Tibial nerve (tissue), 4 donors: ENCODE measurements at regions not wholly inside any gene's neighbourhood (a gene's known extent, or its start where the extent isn't known, plus 50 kb on each side); places are given as distances from the start of the nearest gene placed in this dataset.
"Not testable (repeated sequence)": the region's sequence is repeated elsewhere in the genome, so short reads cannot be mapped to it uniquely, and the experiment has no call there.

ENCODE experiments used
- DNase-seq, 2 donors: peaks; one replicate each; pipeline ENCODE4 v3.0.0-alpha.2; 2019; ENCODE audit warnings: low spot score in 2 of 2
- H3K27ac ChIP-seq, 4 donors: fragments of 200-600 bp; sonication (generic) in 3 of 4; one replicate each; pipeline ENCODE4 v1.5.1; 2017 to 2019; ENCODE audit warnings: mild to moderate bottlenecking in 1 of 4
- H3K27me3 ChIP-seq, 2 donors: fragments of 200-600 bp; sonication (generic) in 1 of 2; one replicate each; pipeline versions ENCODE4 v1.5.1 to v1.6.0; 2017 to 2019
- H3K36me3 ChIP-seq, 3 donors: fragments of 200-600 bp; sonication (generic); one replicate each; pipeline ENCODE4 v1.5.1; 2018 to 2019
- H3K4me1 ChIP-seq, 4 donors: fragments of 200-600 bp; sonication (generic) in 3 of 4; one replicate each; pipeline ENCODE4 v1.5.1; 2017 to 2019
- H3K4me3 ChIP-seq, 4 donors: fragments of 200-600 bp; sonication (generic) in 3 of 4; one replicate each; pipeline ENCODE4 v1.5.1; 2017 to 2019; ENCODE audit warnings: mild to moderate bottlenecking in 1 of 4, moderate library complexity in 1 of 4
- H3K9me3 ChIP-seq, 4 donors: fragments of 200-600 bp; sonication (generic) in 3 of 4; one replicate each; pipeline ENCODE4 v1.5.1; 2017 to 2019
- EP300 ChIP-seq, 2 donors: sonication (generic); formaldehyde crosslinking; IDR thresholded peaks; one replicate each; pipeline ENCODE4 v1.6.1; 2017; ENCODE audit warnings: antibody characterized with exemption in 2 of 2, mild to moderate bottlenecking in 1 of 2
- POLR2A ChIP-seq, 2 donors: fragments of 450-650 bp; IDR thresholded peaks; one replicate each; pipeline ENCODE4 v1.6.1; 2017; ENCODE audit warnings: antibody characterized with exemption in 2 of 2, mild to moderate bottlenecking in 2 of 2, moderate library complexity in 2 of 2
- WGBS, 2 donors: methylation state at CpG; one replicate each; pipeline ENCODE4 v1.1.5; 2018; 5-methylcytosine and 5-hydroxymethylcytosine counted together
- TF ChIP-seq, protein P1 (sequence below), 5 experiments: fragments of 200-600 bp in 3 of 5; fragments of 450-650 bp in 2 of 5; sonication (generic) in 3 of 5; IDR thresholded peaks; one replicate each; pipeline ENCODE4 v1.5.1; 2016 to 2019; ENCODE audit warnings: antibody characterized with exemption in 5 of 5, mild to moderate bottlenecking in 3 of 5, moderate library complexity in 2 of 5

DNA sequence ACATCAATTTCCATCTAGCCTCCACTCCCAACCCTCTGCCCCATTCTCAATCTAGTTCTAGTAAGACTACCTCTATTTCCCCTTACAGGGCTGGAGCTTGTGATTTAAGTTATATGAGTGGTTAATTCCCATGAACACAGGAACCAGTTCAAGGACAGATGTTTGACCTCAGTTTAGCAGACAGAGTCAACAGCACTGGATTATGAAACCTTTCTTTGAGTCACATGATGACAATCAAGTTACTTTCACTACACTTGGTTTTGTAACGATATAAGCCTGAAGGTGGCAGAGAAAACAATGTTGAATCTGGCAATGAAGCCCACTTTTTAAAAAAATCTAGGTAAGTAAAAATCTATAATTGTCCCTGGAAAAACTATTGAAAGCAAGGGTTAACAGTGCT lies 1646.2 kb upstream of the FLRT2 start:
- WGBS, 2 donors = 62 to 73% methylated on average over 1 of the region's 1 CpG
- Histone ChIP-seq H3K4me1 (no peaks in the 10 kb centered on the region), H3K4me3 (no peak overlapping the region), H3K27ac (no peak overlapping the region), H3K9me3 (no peaks in the 10 kb centered on the region), H3K36me3 (no peaks in the 10 kb centered on the region), H3K27me3 (no peaks in the 10 kb centered on the region)
- TF ChIP-seq EP300 (IDR thresholded peaks at IDR 0.05) (no peak), POLR2A (IDR thresholded peaks at IDR 0.05) (no peak)
- TF ChIP-seq, protein P1, sequence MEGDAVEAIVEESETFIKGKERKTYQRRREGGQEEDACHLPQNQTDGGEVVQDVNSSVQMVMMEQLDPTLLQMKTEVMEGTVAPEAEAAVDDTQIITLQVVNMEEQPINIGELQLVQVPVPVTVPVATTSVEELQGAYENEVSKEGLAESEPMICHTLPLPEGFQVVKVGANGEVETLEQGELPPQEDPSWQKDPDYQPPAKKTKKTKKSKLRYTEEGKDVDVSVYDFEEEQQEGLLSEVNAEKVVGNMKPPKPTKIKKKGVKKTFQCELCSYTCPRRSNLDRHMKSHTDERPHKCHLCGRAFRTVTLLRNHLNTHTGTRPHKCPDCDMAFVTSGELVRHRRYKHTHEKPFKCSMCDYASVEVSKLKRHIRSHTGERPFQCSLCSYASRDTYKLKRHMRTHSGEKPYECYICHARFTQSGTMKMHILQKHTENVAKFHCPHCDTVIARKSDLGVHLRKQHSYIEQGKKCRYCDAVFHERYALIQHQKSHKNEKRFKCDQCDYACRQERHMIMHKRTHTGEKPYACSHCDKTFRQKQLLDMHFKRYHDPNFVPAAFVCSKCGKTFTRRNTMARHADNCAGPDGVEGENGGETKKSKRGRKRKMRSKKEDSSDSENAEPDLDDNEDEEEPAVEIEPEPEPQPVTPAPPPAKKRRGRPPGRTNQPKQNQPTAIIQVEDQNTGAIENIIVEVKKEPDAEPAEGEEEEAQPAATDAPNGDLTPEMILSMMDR (IDR thresholded peaks at IDR 0.05) = no peak
- no peak for DNase-seq

DNA sequence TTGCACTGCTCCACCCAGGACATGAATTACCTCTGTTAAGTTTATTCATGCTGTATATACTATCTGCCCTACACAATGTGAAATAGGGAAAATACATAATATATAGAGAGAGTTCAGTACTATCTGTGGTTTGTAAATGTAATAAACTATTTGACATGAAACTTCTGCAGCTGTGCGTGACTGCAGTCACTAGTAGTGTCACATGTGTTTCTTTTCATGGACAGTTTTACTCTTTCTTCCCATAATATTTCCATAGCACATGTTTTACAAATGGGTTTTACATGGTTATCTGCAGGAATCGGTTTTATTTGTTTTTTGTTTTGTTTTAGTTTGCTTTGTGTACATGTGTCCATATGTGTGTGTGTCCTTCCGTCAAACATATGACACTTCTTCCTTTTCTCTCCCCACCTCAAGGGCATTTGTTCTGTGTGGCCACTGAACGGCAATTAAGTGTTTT lies 1644.1 kb upstream of the FLRT2 start:
- Histone ChIP-seq H3K9me3 (no peaks in the 10 kb centered on the region), H3K27ac (no peak overlapping the region), H3K36me3 (no peaks in the 10 kb centered on the region), H3K4me1 (no peaks in the 10 kb centered on the region), H3K4me3 (no peak overlapping the region), H3K27me3 (no peaks in the 10 kb centered on the region)
- no peak for DNase-seq
- 70 to 87% methylated on average over 4 of the region's 4 CpGs for WGBS, 2 donors
- TF ChIP-seq POLR2A (IDR thresholded peaks at IDR 0.05) (no peak), EP300 (IDR thresholded peaks at IDR 0.05) (no peak)
- TF ChIP-seq, protein P1 (IDR thresholded peaks at IDR 0.05) = no peak

DNA sequence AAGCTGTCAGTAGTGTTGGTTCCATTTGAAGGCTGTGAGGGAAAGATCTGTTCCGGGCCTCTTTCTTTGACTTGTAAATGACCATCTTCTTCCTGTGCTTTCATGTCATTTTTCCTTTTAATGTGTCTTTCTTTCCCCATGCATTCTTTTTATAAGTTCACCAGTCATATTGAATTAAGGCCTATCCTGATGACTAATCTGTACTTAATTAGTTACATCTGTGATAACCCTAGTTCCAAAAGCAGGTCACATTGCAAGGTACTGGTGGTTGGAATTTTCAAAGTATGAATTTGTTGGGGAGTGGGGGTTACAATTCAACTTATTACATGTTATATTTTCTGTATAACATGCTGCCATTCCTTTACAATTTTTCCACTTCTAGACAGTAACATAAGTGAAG lies 1642.1 kb upstream of the FLRT2 start:
- Histone ChIP-seq H3K9me3 (no peaks in the 10 kb centered on the region), H3K27ac (no peak overlapping the region), H3K4me1 (no peaks in the 10 kb centered on the region), H3K36me3 (no peaks in the 10 kb centered on the region), H3K4me3 (no peak overlapping the region), H3K27me3 (no peaks in the 10 kb centered on the region)
- 81 to 84% methylated on average over 1 of the region's 1 CpG for WGBS, 2 donors
- DNase-seq = no peak
- TF ChIP-seq, protein P1 (IDR thresholded peaks at IDR 0.05) = no peak
- no peak for TF ChIP-seq POLR2A (IDR thresholded peaks at IDR 0.05)
- no peak for TF ChIP-seq EP300 (IDR thresholded peaks at IDR 0.05)

DNA sequence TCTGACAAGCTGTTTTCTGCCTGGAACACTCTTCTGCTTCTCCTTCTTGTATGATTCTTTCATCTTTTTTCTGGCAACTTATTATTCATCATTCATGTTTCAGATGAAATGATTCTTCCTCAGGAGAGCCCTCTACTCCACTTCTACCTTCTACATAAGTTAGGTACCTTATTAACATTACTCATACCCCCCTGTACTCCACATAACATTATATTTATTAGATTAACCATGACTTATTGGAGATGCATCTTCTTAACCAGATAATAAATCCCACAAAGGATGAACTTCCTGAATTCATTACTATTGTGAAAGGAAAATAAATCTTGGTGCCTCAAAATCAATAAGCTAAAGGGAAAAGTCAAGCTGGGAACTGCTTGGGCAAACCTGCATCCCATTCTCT lies 1636.5 kb upstream of the FLRT2 start:
- Histone ChIP-seq H3K4me3 (no peak overlapping the region), H3K9me3 (no peaks in the 10 kb centered on the region), H3K27ac (no peak overlapping the region), H3K36me3 (no peaks in the 10 kb centered on the region), H3K27me3 (no peaks in the 10 kb centered on the region), H3K4me1 (no peaks in the 10 kb centered on the region)
- DNase-seq = no peak
- no peak for TF ChIP-seq EP300 (IDR thresholded peaks at IDR 0.05)
- no peak for TF ChIP-seq POLR2A (IDR thresholded peaks at IDR 0.05)
- TF ChIP-seq, protein P1 (IDR thresholded peaks at IDR 0.05) = no peak

DNA sequence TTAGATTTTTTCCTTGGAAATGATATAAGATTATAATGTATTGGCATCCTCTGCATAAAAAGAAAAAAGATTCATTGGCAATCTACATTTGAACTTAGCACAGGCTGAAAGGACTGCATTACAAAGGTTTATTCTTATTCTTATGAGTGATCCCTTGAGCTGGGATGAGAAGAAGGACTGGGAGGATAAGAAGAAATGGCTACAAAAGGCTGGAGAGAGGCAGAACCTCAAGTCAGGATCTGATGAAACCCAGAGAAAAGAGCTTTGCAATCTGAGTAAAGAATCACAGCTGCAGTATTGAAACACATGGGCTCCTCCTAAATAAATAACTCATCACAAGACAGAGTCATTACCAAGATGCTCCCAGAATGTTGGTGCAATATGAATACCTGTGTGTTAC lies 1635.4 kb upstream of the FLRT2 start:
- Histone ChIP-seq H3K9me3 (no peaks in the 10 kb centered on the region), H3K27ac (no peak overlapping the region), H3K4me3 (no peak overlapping the region), H3K4me1 (no peaks in the 10 kb centered on the region), H3K36me3 (no peaks in the 10 kb centered on the region), H3K27me3 (no peaks in the 10 kb centered on the region)
- DNase-seq = no peak
- TF ChIP-seq POLR2A (IDR thresholded peaks at IDR 0.05) = no peak
- TF ChIP-seq EP300 (IDR thresholded peaks at IDR 0.05) = no peak
- TF ChIP-seq, protein P1 (IDR thresholded peaks at IDR 0.05) = no peak

DNA sequence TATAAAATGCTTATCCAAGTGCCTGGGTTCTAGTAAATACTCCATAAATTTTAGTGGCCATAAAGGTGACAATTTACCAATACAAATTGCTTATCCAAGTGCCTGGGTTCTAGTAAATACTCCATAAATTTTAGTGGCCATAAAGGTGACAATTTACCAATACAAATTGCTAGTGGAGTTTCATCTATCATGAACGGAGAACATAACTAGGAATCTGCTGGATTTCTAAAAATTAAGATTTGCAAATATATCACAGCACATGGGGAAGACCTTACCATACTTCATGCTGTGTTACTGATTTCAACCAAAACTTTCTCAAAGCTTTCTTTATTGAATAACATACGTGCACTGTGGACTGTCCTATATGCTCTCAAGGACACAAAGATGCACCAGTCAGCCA lies 1631.4 kb upstream of the FLRT2 start:
- H3K9me3 ChIP-seq, DNase-seq, H3K36me3 ChIP-seq, H3K4me3 ChIP-seq, H3K27me3 ChIP-seq, H3K4me1 ChIP-seq, H3K27ac ChIP-seq: not testable (repeated sequence)
- 57 to 66% methylated on average over 2 of the region's 2 CpGs for WGBS, 2 donors
